ENCODE measurements at regions not wholly inside any gene's neighbourhood (a gene's known extent, or its start where the extent isn't known, plus 50 kb on each side); places are given as distances from the start of the nearest gene placed in this dataset.

DNA sequence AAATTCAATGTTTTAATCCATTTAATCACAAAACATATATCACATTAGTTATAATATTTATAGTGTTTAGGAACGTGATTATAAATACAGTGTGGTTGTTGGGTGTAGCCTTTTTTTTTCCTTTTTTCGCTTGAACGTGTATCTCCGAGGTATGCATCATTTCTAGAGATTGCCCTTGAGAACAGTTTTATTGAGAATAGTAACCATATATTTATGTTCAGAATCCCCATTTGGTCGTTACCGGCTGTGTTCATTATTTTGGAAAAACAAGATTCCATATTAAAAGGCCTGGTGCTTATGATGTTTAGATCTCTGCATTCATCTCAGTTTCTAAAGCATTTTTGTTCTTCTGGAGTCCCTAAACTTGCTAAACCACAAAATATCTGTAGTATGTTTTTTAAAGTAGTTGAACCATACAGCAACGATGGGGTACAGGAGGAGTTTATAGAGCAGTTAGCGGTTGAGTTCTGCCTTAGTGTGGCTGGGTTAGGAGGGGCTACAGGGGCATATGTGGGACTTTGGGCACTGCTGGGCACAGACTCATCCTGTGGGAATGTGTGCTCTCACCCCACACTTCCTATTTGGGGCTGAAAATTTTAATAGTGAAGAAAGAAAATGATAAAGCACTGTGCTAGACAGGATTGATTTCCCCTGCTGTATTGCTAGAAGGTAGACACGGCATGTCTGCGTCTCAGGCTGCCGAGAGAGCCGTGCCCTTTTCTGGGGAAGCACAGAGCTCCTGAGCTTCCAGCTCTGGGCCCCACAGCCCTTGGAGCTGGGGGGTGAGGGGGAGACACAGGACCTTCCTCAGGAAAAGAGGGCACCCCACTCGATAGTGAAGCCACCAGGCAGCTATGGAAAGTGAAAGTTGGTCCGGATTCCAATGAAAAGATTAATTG, 81.5 kb upstream of the PPARA start:
- Histone ChIP-seq H3K4ac (ENCODE audit: low read depth, low read length) (no peak overlapping the region), H2BK20ac (ENCODE audit: low read depth, low read length, poor library complexity, severe bottlenecking) (no peak overlapping the region), H2BK5ac (ENCODE audit: insufficient read length, low read length) (no peak overlapping the region), H3K18ac (ENCODE audit: insufficient read length, low read depth, low read length) (no peak overlapping the region), H3K23ac (ENCODE audit: insufficient read length, low read depth, low read length) (no peak overlapping the region), H2AFZ (ENCODE audit: low read length) (no peak overlapping the region), H3K23me2 (ENCODE audit: insufficient read length, low read depth, low read length, poor library complexity, severe bottlenecking) (peaks cover 4% of the 10 kb centered on the region), H4K20me1 (ENCODE audit: control insufficient read depth, insufficient read depth, insufficient read length) (no peaks in the 10 kb centered on the region), H3K79me2 (ENCODE audit: insufficient read depth, low read length) (peaks cover 5% of the 10 kb centered on the region; the same call in 1 of the 2 replicates), H3K9me3 (ENCODE audit: control insufficient read depth, low read depth, low read length) (no peaks in the 10 kb centered on the region), H2AK5ac (ENCODE audit: insufficient read length, low read length) (no peak overlapping the region), H3K4me2 (ENCODE audit: insufficient read depth, insufficient read length, low read length) (peak overlapping the region; percentile 72), H2BK12ac (ENCODE audit: insufficient read length, low read depth, low read length) (no peak overlapping the region), H4K91ac (ENCODE audit: insufficient read length, low read depth, low read length) (no peak overlapping the region), H3K14ac (ENCODE audit: insufficient read depth, low read length) (no peak overlapping the region; the same call in 1 of the 2 replicates), H3K4me1 (ENCODE audit: insufficient read depth, low read length) (no peaks in the 10 kb centered on the region), H3K27me3 (ENCODE audit: insufficient read depth, low read length) (peaks cover 6% of the 10 kb centered on the region; the same call in 1 of the 2 replicates), H4K8ac (replicated peaks; ENCODE audit: insufficient read length, low read depth, low read length) (no peak overlapping the region), H2BK15ac (ENCODE audit: low read depth, low read length) (no peak overlapping the region), H2BK120ac (ENCODE audit: low read depth, low read length, poor library complexity, severe bottlenecking) (no peak overlapping the region), H3K56ac (ENCODE audit: insufficient read length, low read depth, low read length) (no peak overlapping the region), H4K5ac (ENCODE audit: insufficient read length, low read depth, low read length) (no peak overlapping the region), H3K27ac (ENCODE audit: insufficient read length, low read depth, low read length) (no peak overlapping the region), H3K9ac (ENCODE audit: extremely low read depth, insufficient read length, low read length) (no peak overlapping the region), H3T11ph (ENCODE audit: low read length) (no peak overlapping the region), H3K79me1 (ENCODE audit: insufficient read depth, low read depth, low read length, poor library complexity, severe bottlenecking) (no peaks in the 10 kb centered on the region)
- no CpG with 5 or more reads among the region's 14 CpGs for WGBS (ENCODE audit: extremely low coverage, insufficient read length, low lambda C conversion rate)
- no peak for TF ChIP-seq CTCF (conservative IDR thresholded peaks at IDR 0.05)
- no peak overlapping the region for H3K27ac Mint-ChIP-seq
- H3K4me1 Mint-ChIP-seq = peaks cover 8 to 10% of the 10 kb centered on the region in 2 experiments
- H3K4me3 Mint-ChIP-seq = peak overlapping the region in 1 of 2 experiments; percentile 61; a peak in 2 of 5 replicates
- H3K27me3 Mint-ChIP-seq (ENCODE audit: low read depth) = peaks cover 64% of the 10 kb centered on the region
- DNase-seq = no peak
- no peaks in the 10 kb centered on the region for H3K9me3 Mint-ChIP-seq
- 0 out of 7 replicates have a peak, but pooled peaks cover 0 to 1% (median 0%) of the 10 kb centered on the region in 3 experiments for H3K36me3 Mint-ChIP-seq (ENCODE audit: insufficient read depth in 1 of 3, low read depth in 3 of 3)
